Panc1 (cell line): ENCODE measurements at regions not wholly inside any gene's neighbourhood (a gene's known extent, or its start where the extent isn't known, plus 50 kb on each side); places are given as distances from the start of the nearest gene placed in this dataset.
A peak's percentile ranks its signal among the peaks of the same experiment; 100 is the strongest.

ENCODE experiments used
- ATAC-seq: fragments of 200-7000 bp; cut with Tn5 transposase; 2 replicates; pipeline ENCODE4 v1.9.1; 2020; ENCODE audit warnings: mild to moderate bottlenecking, moderate library complexity
- BruUV-seq: library from RNA; stranded (reverse); fragments of 400-500 nt; replicated peaks from 2 replicates; lab custom pipeline; 2021; lab: Mats Ljungman, UMichigan
- CTCF ChIA-PET: fragments of 300-600 bp; sonication (Branson Sonifier 250); formaldehyde crosslinking; loops from one replicate; lab custom pipeline; 2022; ENCODE audit warnings: antibody characterized with exemption; lab: Charles Lee
- POLR2A ChIA-PET: fragments of 300-600 bp; sonication (Branson Sonifier 250); formaldehyde crosslinking; loops from one replicate; lab custom pipeline; 2022; ENCODE audit warnings: antibody characterized with exemption; lab: Charles Lee
- DNase-seq: peaks from one replicate; pipeline ENCODE4 v3.0.0-alpha.2; 2010; ENCODE audit warnings: low read depth, low spot score
- H3K27ac ChIP-seq: 2 replicates; pipeline ENCODE4 v1.5.1; 2011; ENCODE audit warnings: mild to moderate bottlenecking, low read length, inconsistent platforms
- H3K27me3 ChIP-seq: fragments of 200-500 bp; sonication (Bioruptor generic); 2 replicates; pipeline ENCODE4 v1.6.0; 2014; ENCODE audit warnings: low read length, inconsistent platforms; ENCODE audit not compliant: control insufficient read depth, insufficient read depth
- H3K36me3 ChIP-seq: fragments of 200-500 bp; sonication (Bioruptor generic); 2 replicates; pipeline ENCODE4 v1.5.1; 2014; ENCODE audit warnings: inconsistent platforms, mild to moderate bottlenecking, low read length, moderate library complexity; ENCODE audit not compliant: control insufficient read depth, insufficient read depth
- H3K4me1 ChIP-seq: 2 replicates; pipeline ENCODE4 v1.5.1; 2011; ENCODE audit warnings: inconsistent platforms, mild to moderate bottlenecking, low read length, moderate library complexity; ENCODE audit not compliant: control insufficient read depth, insufficient read depth
- H3K4me3 ChIP-seq, 2 experiments: 2 replicates each; pipeline ENCODE4 v1.5.1; 2011 to 2012; ENCODE audit warnings: low read depth in 2 of 2, low read length in 2 of 2, mild to moderate bottlenecking in 2 of 2, inconsistent platforms in 1 of 2, moderate library complexity in 1 of 2
- H3K9me3 ChIP-seq: fragments of 200-500 bp; sonication (Bioruptor generic); 2 replicates; pipeline ENCODE4 v1.5.1; 2014; ENCODE audit warnings: low read depth, mild to moderate bottlenecking, inconsistent platforms, low read length, moderate library complexity; ENCODE audit not compliant: control insufficient read depth, insufficient read depth
- POLR2AphosphoS5 ChIP-seq: IDR thresholded peaks from 2 replicates; pipeline ENCODE4 v1.6.1; 2012; ENCODE audit warnings: mild to moderate bottlenecking, low read depth, low read length, moderate library complexity
- SIN3A ChIP-seq: IDR thresholded peaks from 2 replicates; pipeline ENCODE4 v1.6.1; 2012; ENCODE audit warnings: low read depth, mild to moderate bottlenecking, low read length, moderate library complexity, borderline replicate concordance; ENCODE audit not compliant: insufficient read depth
- TCF7L2 ChIP-seq: IDR thresholded peaks from 2 replicates; pipeline ENCODE4 v1.6.1; 2011; ENCODE audit warnings: mild to moderate bottlenecking, low read depth, low read length, inconsistent platforms
- in situ Hi-C: cut with HindIII; loops from 2 replicates; pipeline ENCODE4 v1.10.0; 2016; ENCODE audit warnings: low sequenced_read_pairs, low pct_unique_long_range_greater_than_20kb
- intact Hi-C: fragments of 100-400 bp; cut with micrococcal nuclease; formaldehyde crosslinking; loops from one replicate; pipeline ENCODE4 v1.10.0; 2022; ENCODE audit not compliant: unreplicated experiment
- TF ChIP-seq, protein P1 (sequence below), 2 experiments: IDR thresholded peaks; 2 replicates each; pipeline ENCODE4 v1.6.1; 2011 to 2012; ENCODE audit warnings: low read depth in 2 of 2, control low read depth in 1 of 2, low read length in 1 of 2, mild to moderate bottlenecking in 1 of 2, moderate library complexity in 1 of 2; ENCODE audit not compliant: insufficient read depth in 1 of 2
- TF ChIP-seq, protein P2 (sequence below): fragments of 450-650 bp; IDR thresholded peaks from 2 replicates; pipeline ENCODE4 v1.5.1; 2017; ENCODE audit warnings: mild to moderate bottlenecking

DNA sequence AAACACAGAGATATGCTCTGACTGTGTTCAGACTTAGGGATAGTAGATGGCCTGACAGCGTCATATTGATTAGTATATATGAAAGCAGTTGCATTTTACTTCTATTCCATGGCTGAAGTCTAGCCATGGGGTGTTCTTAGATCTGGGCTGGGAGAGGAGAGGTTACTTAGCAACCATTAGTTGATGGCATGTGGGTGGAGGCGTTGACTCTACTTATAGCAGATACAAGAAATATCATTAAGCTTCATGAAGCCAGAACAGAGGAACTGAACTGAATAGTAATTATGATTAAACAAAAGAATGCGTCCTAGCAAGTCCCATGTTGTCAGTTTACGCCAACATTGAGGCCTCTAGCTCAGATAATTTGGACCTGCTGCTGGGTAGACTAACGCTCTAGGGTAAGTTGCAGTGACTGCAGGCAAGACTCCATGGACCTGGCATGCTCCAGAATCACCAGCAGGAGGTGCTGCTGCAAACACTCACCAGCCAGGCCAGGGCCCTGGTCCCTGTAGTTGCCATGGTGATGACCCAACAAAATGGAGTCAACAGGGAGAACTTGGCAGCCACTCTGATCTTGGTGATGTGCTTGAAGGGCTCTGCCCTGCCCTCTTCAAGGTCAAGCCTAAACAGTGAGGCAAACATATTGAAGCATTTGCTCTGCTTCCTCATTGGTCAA, 477.3 kb downstream of the PREX1 start:
- in situ Hi-C loops: no loop called here
- no peak for ATAC-seq
- BruUV-seq: no TSS peak
- H3K36me3 ChIP-seq: no peaks in the 10 kb centered on the region
- no peaks in the 10 kb centered on the region for H3K9me3 ChIP-seq
- H3K27ac ChIP-seq: no peak overlapping the region
- ChIA-PET CTCF (no interaction called here), POLR2A (no interaction called here)
- H3K4me3 ChIP-seq: no peak overlapping the region
- intact Hi-C loops: no loop called here
- peaks cover 12% of the 10 kb centered on the region; the same call in 1 of the 2 replicates for H3K27me3 ChIP-seq
- H3K4me1 ChIP-seq: no peaks in the 10 kb centered on the region
- DNase-seq: no peak
- TF ChIP-seq, protein P1, sequence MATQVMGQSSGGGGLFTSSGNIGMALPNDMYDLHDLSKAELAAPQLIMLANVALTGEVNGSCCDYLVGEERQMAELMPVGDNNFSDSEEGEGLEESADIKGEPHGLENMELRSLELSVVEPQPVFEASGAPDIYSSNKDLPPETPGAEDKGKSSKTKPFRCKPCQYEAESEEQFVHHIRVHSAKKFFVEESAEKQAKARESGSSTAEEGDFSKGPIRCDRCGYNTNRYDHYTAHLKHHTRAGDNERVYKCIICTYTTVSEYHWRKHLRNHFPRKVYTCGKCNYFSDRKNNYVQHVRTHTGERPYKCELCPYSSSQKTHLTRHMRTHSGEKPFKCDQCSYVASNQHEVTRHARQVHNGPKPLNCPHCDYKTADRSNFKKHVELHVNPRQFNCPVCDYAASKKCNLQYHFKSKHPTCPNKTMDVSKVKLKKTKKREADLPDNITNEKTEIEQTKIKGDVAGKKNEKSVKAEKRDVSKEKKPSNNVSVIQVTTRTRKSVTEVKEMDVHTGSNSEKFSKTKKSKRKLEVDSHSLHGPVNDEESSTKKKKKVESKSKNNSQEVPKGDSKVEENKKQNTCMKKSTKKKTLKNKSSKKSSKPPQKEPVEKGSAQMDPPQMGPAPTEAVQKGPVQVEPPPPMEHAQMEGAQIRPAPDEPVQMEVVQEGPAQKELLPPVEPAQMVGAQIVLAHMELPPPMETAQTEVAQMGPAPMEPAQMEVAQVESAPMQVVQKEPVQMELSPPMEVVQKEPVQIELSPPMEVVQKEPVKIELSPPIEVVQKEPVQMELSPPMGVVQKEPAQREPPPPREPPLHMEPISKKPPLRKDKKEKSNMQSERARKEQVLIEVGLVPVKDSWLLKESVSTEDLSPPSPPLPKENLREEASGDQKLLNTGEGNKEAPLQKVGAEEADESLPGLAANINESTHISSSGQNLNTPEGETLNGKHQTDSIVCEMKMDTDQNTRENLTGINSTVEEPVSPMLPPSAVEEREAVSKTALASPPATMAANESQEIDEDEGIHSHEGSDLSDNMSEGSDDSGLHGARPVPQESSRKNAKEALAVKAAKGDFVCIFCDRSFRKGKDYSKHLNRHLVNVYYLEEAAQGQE (IDR thresholded peaks at IDR 0.05; ENCODE audit: insufficient read depth in 1 of 2, low read depth in 2 of 2, low read length in 1 of 2): no peak
- no peak for TF ChIP-seq TCF7L2
- TF ChIP-seq SIN3A: no peak
- TF ChIP-seq, protein P2, sequence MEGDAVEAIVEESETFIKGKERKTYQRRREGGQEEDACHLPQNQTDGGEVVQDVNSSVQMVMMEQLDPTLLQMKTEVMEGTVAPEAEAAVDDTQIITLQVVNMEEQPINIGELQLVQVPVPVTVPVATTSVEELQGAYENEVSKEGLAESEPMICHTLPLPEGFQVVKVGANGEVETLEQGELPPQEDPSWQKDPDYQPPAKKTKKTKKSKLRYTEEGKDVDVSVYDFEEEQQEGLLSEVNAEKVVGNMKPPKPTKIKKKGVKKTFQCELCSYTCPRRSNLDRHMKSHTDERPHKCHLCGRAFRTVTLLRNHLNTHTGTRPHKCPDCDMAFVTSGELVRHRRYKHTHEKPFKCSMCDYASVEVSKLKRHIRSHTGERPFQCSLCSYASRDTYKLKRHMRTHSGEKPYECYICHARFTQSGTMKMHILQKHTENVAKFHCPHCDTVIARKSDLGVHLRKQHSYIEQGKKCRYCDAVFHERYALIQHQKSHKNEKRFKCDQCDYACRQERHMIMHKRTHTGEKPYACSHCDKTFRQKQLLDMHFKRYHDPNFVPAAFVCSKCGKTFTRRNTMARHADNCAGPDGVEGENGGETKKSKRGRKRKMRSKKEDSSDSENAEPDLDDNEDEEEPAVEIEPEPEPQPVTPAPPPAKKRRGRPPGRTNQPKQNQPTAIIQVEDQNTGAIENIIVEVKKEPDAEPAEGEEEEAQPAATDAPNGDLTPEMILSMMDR: peak; percentile 21; the same call in 1 of the 2 replicates

DNA sequence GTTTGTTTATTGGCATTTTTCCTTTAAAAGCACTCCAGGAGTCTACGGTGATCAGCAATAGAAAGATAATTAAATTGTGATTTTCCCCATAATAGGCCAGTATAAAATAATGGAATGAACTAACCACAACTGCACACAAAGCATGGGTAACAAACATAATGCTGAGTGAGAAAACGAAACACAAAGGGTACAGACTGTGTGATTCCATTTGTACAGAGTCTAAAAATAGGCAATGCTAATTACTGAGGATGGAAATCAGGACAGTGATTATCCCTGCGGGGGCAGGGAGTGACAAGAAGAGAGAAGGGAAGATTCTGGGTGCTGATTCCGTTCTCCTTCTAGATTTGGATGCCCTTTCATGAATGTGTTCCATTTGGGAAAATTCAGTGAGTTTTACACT, 478.1 kb downstream of the PREX1 start:
- in situ Hi-C loops (no loop called here), intact Hi-C loops (no loop called here)
- Histone ChIP-seq H3K9me3 (no peaks in the 10 kb centered on the region), H3K27me3 (peaks cover 14% of the 10 kb centered on the region), H3K36me3 (no peaks in the 10 kb centered on the region), H3K27ac (no peak overlapping the region), H3K4me3 (no peak overlapping the region), H3K4me1 (no peaks in the 10 kb centered on the region)
- DNase-seq: no peak
- no peak for ATAC-seq
- TF ChIP-seq POLR2AphosphoS5 (no peak), SIN3A (no peak), TCF7L2 (no peak)
- TF ChIP-seq, protein P1 (IDR thresholded peaks at IDR 0.05; ENCODE audit: insufficient read depth in 1 of 2, low read depth in 2 of 2, low read length in 1 of 2): no peak
- TF ChIP-seq, protein P2: no peak
- BruUV-seq: no TSS peak
- CTCF ChIA-PET: no interaction called here
- POLR2A ChIA-PET: no interaction called here
